Retinal pigment epithelial cell (primary cell): ENCODE measurements at regions not wholly inside any gene's neighbourhood (a gene's known extent, or its start where the extent isn't known, plus 50 kb on each side); places are given as distances from the start of the nearest gene placed in this dataset.

Experiments
- DNase-seq: peaks from one replicate; pipeline ENCODE4 v3.0.0-alpha.2; 2010; ENCODE audit warnings: low read depth
- H3K4me3 ChIP-seq: 2 replicates; pipeline ENCODE4 v1.5.1; 2011; ENCODE audit warnings: mild to moderate bottlenecking, low read length, control low read depth, moderate library complexity
- CTCF ChIP-seq: conservative IDR thresholded peaks from 2 replicates; pipeline ENCODE4 v1.5.1; 2011; ENCODE audit warnings: low read depth, low read length, control low read depth, inconsistent platforms

GRCh38 chr10:64211466-64211865 is 690.3 kb downstream of the REEP3 start:
- DNase-seq = no peak
- TF ChIP-seq CTCF = no peak
- H3K4me3 ChIP-seq = no peak overlapping the region

GRCh38 chr10:64215088-64215487 is 693.9 kb downstream of the REEP3 start:
- DNase-seq = no peak
- H3K4me3 ChIP-seq = no peak overlapping the region
- no peak for TF ChIP-seq CTCF

- no peak for TF ChIP-seq CTCF
- DNase-seq = no peak
- no peak overlapping the region for H3K4me3 ChIP-seq
Observed at GRCh38 chr10:64219271-64220025, 698.2 kb downstream of the REEP3 start.

GRCh38 chr10:64234489-64234888 is 713.3 kb downstream of the REEP3 start:
- no peak overlapping the region for H3K4me3 ChIP-seq
- DNase-seq = no peak
- TF ChIP-seq CTCF = no peak

- H3K4me3 ChIP-seq = no peak overlapping the region
- no peak for TF ChIP-seq CTCF
- DNase-seq = no peak
Observed at GRCh38 chr10:64257704-64258103, 736.5 kb downstream of the REEP3 start.

- H3K4me3 ChIP-seq = no peak overlapping the region
- no peak for TF ChIP-seq CTCF
- DNase-seq = no peak
Observed at GRCh38 chr10:64261092-64261491, 739.9 kb downstream of the REEP3 start.

GRCh38 chr10:64261676-64262075 is 740.5 kb downstream of the REEP3 start:
- TF ChIP-seq CTCF = no peak
- DNase-seq = no peak
- no peak overlapping the region for H3K4me3 ChIP-seq
